ENCODE measurements at regions not wholly inside any gene's neighbourhood (a gene's known extent, or its start where the extent isn't known, plus 50 kb on each side); places are given as distances from the start of the nearest gene placed in this dataset.

- no peak for DNase-seq
Observed at GRCh38 chr9:87122947-87123685, 175.8 kb upstream of the GAS1 start.

- DNase-seq = no peak
Observed at GRCh38 chr9:87123830-87124229, 176.5 kb upstream of the GAS1 start.

- DNase-seq = no peak
Observed at GRCh38 chr9:87125819-87126218, 178.5 kb upstream of the GAS1 start.

- no peak for DNase-seq
Observed at GRCh38 chr9:87127543-87127942, 180.2 kb upstream of the GAS1 start.

- no peak for DNase-seq
Observed at GRCh38 chr9:87127978-87128614, 180.8 kb upstream of the GAS1 start.

- no peak for DNase-seq
Observed at GRCh38 chr9:87128844-87129493, 181.7 kb upstream of the GAS1 start.

GRCh38 chr9:87135074-87135473, 187.8 kb upstream of the GAS1 start:
- no peak for DNase-seq

GRCh38 chr9:87137718-87138117, 190.4 kb upstream of the GAS1 start:
- no peak for DNase-seq

GRCh38 chr9:87138128-87139040, 191.1 kb upstream of the GAS1 start:
- DNase-seq = no peak

- no peak for DNase-seq
Observed at GRCh38 chr9:87139099-87139730, 191.9 kb upstream of the GAS1 start.

GRCh38 chr9:87140142-87140541, 192.8 kb upstream of the GAS1 start:
- no peak for DNase-seq

GRCh38 chr9:87140605-87141109, 193.4 kb upstream of the GAS1 start:
- no peak for DNase-seq

- DNase-seq = no peak
Observed at GRCh38 chr9:87141124-87141523, 193.8 kb upstream of the GAS1 start.

GRCh38 chr9:87146933-87147332, 199.6 kb upstream of the GAS1 start:
- no peak for DNase-seq

GRCh38 chr9:87147839-87148238, 200.5 kb upstream of the GAS1 start:
- no peak for DNase-seq

- DNase-seq = no peak
Observed at GRCh38 chr9:87148331-87149104, 201.2 kb upstream of the GAS1 start.

- no peak for DNase-seq
Observed at GRCh38 chr9:87149799-87150198, 202.5 kb upstream of the GAS1 start.

GRCh38 chr9:87152256-87152655, 204.9 kb upstream of the GAS1 start:
- DNase-seq = no peak

GRCh38 chr9:87156247-87156646, 208.9 kb upstream of the GAS1 start:
- DNase-seq = no peak

- DNase-seq = peak; percentile 31
Observed at GRCh38 chr9:87157366-87158031, 210.2 kb upstream of the GAS1 start.

GRCh38 chr9:87158765-87159164, 211.5 kb upstream of the GAS1 start:
- DNase-seq = no peak

Measured in NCI-H2029 (cell line).